Spleen (tissue), 7 donors: ENCODE measurements at regions not wholly inside any gene's neighbourhood (a gene's known extent, or its start where the extent isn't known, plus 50 kb on each side); places are given as distances from the start of the nearest gene placed in this dataset.

Experiments used
- CTCF ChIP-seq, 11 experiments: fragments of 200-600 bp in 7 of 11; fragments of 450-650 bp in 4 of 11; sonication (generic) in 4 of 11; IDR thresholded peaks in 8 of 11; conservative IDR thresholded peaks in 3 of 11; 1 replicate in 7 of 11; 2 replicates in 4 of 11; pipeline versions ENCODE4 v1.4.0 to v1.8.0; 2016 to 2021; ENCODE audit warnings: antibody characterized with exemption in 11 of 11, inconsistent platforms in 4 of 11, mild to moderate bottlenecking in 1 of 11
- POLR2A ChIP-seq, 3 donors: fragments of 450-650 bp; IDR thresholded peaks; one replicate each; pipeline ENCODE4 v1.5.1; 2017; ENCODE audit warnings: antibody characterized with exemption in 3 of 3, mild to moderate bottlenecking in 1 of 3
- donor health status: DM: no; HTN: no; CAD: no; lungs with moderate emphysema.
- donor health status: DM: no; HTN: no; CAD: no.
- donor health status: DM: no; HTN: no; CAD: no.

GRCh38 chr10:128969551-128969950 is 497.5 kb upstream of the MGMT start:
- TF ChIP-seq CTCF (IDR thresholded peaks at IDR 0.05 in 8 of 11, conservative IDR thresholded peaks at IDR 0.05 in 3 of 11) = no peak
- no peak for TF ChIP-seq POLR2A (IDR thresholded peaks at IDR 0.05)
